ENCODE measurements at regions not wholly inside any gene's neighbourhood (a gene's known extent, or its start where the extent isn't known, plus 50 kb on each side); places are given as distances from the start of the nearest gene placed in this dataset.

DNA sequence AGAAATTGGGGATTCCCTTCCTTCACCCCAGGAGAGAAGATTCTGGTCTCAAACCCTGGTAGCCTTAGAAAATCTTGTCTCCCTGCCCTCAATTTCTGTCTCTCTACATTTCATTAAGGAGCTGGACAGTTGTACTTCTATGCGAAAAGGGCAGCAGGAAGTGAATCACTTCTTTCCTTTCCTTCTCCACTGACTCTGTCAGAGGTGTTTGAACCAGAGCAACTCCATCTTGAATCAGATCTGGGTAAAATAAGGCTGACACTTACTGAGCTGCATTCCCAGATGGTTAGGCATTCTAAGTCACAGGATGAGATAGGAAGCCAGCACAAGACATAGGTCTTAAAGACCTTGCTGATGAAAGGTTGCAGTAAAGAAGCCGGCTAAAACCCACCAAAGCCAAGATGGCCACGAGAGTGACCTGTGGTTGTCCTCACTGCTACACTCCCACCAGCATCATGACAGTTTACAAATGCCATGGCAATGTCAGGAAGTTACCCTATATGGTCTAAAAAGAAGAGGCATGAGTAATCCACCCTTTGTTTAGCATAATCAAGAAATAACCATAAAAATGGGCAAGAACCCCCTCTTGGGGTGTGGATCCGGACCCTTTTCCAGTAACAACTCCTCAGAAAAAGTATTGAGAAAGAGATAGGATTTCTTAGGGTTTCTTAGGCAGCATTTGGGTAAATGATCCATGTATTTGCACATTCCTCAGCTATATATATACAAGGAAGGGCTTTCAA lies 95.8 kb upstream of the PLCB4 start (continued):
- TF ChIP-seq, protein P1, sequence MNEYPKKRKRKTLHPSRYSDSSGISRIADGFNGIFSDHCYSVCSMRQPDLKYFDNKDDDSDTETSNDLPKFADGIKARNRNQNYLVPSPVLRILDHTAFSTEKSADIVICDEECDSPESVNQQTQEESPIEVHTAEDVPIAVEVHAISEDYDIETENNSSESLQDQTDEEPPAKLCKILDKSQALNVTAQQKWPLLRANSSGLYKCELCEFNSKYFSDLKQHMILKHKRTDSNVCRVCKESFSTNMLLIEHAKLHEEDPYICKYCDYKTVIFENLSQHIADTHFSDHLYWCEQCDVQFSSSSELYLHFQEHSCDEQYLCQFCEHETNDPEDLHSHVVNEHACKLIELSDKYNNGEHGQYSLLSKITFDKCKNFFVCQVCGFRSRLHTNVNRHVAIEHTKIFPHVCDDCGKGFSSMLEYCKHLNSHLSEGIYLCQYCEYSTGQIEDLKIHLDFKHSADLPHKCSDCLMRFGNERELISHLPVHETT (CRISPR knock-in tag; conservative IDR thresholded peaks at IDR 0.05 in 1 of 2, IDR thresholded peaks at IDR 0.05 in 1 of 2) = peak in 1 of 2 experiments; percentile 76; a peak in 2 of 4 replicates
- TF ChIP-seq NFIX (CRISPR knock-in tag; IDR thresholded peaks at IDR 0.05; ENCODE audit: low read depth) (no peak), ETV1 (tag; conservative IDR thresholded peaks at IDR 0.05; ENCODE audit: low read depth) (no peak), MTF1 (CRISPR knock-in tag; IDR thresholded peaks at IDR 0.05; ENCODE audit: borderline replicate concordance) (no peak), ARNT (IDR thresholded peaks at IDR 0.05) (no peak), ATF1 (CRISPR knock-in tag; IDR thresholded peaks at IDR 0.05) (no peak), ATF1 (tag; IDR thresholded peaks at IDR 0.05) (no peak), NFATC3 (IDR thresholded peaks at IDR 0.05) (no peak), ZNF551 (CRISPR knock-in tag; IDR thresholded peaks at IDR 0.05) (no peak), RBM22 (IDR thresholded peaks at IDR 0.05; ENCODE audit: low read depth, low read length, poor library complexity, severe bottlenecking) (no peak), FOXM1 (IDR thresholded peaks at IDR 0.05; ENCODE audit: low read depth) (no peak), FOXM1 (CRISPR knock-in tag; IDR thresholded peaks at IDR 0.05; ENCODE audit: low read depth) (no peak), HDAC3 (IDR thresholded peaks at IDR 0.05; ENCODE audit: borderline replicate concordance, partially characterized antibody) (no peak), HDAC2 (IDR thresholded peaks at IDR 0.05) (no peak), PRMT5 (CRISPR knock-in tag; IDR thresholded peaks at IDR 0.05) (no peak), EZH2 (IDR thresholded peaks at IDR 0.05; ENCODE audit: borderline replicate concordance, low read depth, low read length) (no peak), POLR2G (IDR thresholded peaks at IDR 0.05; ENCODE audit: low read depth, low read length) (no peak), RUNX1 (IDR thresholded peaks at IDR 0.05; ENCODE audit: low read depth) (no peak), ZNF644 (tag; IDR thresholded peaks at IDR 0.05; ENCODE audit: low read depth) (0 out of 2 replicates have a peak, but pooled peaks have one; percentile 51), ZNF23 (CRISPR knock-in tag; IDR thresholded peaks at IDR 0.05) (peak; percentile 61; the same call in 1 of the 2 replicates), MEF2A (IDR thresholded peaks at IDR 0.05; ENCODE audit: control insufficient read depth, low read depth, low read length) (no peak), BCL6 (CRISPR knock-in tag; IDR thresholded peaks at IDR 0.05) (no peak), ZNF174 (CRISPR knock-in tag; IDR thresholded peaks at IDR 0.05) (no peak)
- TF ChIP-seq, protein P2, sequence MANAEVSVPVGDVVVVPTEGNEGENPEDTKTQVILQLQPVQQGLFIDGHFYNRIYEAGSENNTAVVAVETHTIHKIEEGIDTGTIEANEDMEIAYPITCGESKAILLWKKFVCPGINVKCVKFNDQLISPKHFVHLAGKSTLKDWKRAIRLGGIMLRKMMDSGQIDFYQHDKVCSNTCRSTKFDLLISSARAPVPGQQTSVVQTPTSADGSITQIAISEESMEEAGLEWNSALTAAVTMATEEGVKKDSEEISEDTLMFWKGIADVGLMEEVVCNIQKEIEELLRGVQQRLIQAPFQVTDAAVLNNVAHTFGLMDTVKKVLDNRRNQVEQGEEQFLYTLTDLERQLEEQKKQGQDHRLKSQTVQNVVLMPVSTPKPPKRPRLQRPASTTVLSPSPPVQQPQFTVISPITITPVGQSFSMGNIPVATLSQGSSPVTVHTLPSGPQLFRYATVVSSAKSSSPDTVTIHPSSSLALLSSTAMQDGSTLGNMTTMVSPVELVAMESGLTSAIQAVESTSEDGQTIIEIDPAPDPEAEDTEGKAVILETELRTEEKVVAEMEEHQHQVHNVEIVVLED (CRISPR knock-in tag; IDR thresholded peaks at IDR 0.05) = no peak
- TF ChIP-seq, protein P3, sequence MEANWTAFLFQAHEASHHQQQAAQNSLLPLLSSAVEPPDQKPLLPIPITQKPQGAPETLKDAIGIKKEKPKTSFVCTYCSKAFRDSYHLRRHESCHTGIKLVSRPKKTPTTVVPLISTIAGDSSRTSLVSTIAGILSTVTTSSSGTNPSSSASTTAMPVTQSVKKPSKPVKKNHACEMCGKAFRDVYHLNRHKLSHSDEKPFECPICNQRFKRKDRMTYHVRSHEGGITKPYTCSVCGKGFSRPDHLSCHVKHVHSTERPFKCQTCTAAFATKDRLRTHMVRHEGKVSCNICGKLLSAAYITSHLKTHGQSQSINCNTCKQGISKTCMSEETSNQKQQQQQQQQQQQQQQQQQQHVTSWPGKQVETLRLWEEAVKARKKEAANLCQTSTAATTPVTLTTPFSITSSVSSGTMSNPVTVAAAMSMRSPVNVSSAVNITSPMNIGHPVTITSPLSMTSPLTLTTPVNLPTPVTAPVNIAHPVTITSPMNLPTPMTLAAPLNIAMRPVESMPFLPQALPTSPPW (CRISPR knock-in tag; IDR thresholded peaks at IDR 0.05) = 0 out of 2 replicates have a peak, but pooled peaks have one; percentile 11
- TF ChIP-seq, protein P4, sequence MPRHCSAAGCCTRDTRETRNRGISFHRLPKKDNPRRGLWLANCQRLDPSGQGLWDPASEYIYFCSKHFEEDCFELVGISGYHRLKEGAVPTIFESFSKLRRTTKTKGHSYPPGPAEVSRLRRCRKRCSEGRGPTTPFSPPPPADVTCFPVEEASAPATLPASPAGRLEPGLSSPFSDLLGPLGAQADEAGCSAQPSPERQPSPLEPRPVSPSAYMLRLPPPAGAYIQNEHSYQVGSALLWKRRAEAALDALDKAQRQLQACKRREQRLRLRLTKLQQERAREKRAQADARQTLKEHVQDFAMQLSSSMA (CRISPR knock-in tag; IDR thresholded peaks at IDR 0.05) = no peak

Data from K562 (cell line).